GM13977 (cell line): ENCODE measurements at regions not wholly inside any gene's neighbourhood (a gene's known extent, or its start where the extent isn't known, plus 50 kb on each side); places are given as distances from the start of the nearest gene placed in this dataset.

Experiments used
- DNase-seq: peaks from one replicate; pipeline ENCODE4 v3.0.0; 2012; ENCODE audit warnings: low spot score
- CTCF ChIP-seq: IDR thresholded peaks from 2 replicates; pipeline ENCODE4 v1.5.1; 2012; ENCODE audit warnings: mild to moderate bottlenecking, control low read depth; ENCODE audit not compliant: insufficient read depth; ENCODE audit errors: extremely low read depth, missing control alignments
- in situ Hi-C: fragments of 300-500 bp; cut with MboI; formaldehyde crosslinking; loops from one replicate; pipeline ENCODE4 v1.12.0; 2022; ENCODE audit warnings: low sequenced_read_pairs, low pct_unique_long_range_greater_than_20kb, mixed read lengths, inconsistent platforms; ENCODE audit not compliant: unreplicated experiment

DNA sequence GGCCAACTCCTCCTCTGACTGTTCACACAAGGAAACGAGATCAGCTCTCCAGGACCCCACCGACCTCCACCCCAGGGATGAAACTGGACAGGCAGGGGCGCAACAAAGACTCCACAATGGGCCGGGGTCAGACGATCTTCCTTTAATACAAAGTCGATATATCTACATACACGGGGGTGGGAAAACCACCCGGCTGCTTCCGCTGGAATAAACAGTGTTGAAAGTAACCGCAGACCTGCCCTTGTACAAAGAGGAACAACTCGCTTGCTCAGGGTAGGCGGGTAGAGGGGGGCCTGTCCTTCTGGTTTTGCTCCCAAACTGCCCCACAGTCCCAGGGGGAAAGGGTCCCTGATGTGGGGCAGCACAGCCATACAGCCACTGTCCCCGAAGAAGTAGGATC, 135.2 kb downstream of the PTPRS start:
- TF ChIP-seq CTCF: no peak
- no peak for DNase-seq
- in situ Hi-C loops: no loop called here

DNA sequence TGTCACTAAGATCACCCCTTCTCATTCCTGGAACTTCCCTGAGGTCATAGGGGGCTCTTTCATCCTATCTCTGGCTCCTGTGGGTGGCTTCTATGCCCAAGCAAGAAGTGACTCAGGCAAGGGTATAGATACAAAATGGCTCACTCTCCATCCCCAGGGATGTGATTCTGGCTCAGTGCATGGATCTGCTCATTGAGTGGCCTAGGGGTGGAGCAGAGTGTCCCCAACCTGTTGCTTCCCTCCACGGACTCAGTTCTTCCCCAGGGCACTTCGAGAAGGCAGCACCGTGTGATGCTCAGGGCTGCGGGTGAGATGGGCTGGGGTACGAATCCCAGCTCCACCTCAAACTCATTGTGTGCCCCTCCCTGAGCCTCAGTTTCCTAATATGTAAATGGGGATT, 136.4 kb downstream of the PTPRS start:
- in situ Hi-C loops: no loop called here
- DNase-seq: no peak
- no peak for TF ChIP-seq CTCF
